NCI-H1930 (cell line): ENCODE measurements at regions not wholly inside any gene's neighbourhood (a gene's known extent, or its start where the extent isn't known, plus 50 kb on each side); places are given as distances from the start of the nearest gene placed in this dataset.

ENCODE experiments used
- DNase-seq, 2 experiments: peaks; one replicate each; lab custom pipeline; 2025; lab: John Stamatoyannopoulos, UW

DNA sequence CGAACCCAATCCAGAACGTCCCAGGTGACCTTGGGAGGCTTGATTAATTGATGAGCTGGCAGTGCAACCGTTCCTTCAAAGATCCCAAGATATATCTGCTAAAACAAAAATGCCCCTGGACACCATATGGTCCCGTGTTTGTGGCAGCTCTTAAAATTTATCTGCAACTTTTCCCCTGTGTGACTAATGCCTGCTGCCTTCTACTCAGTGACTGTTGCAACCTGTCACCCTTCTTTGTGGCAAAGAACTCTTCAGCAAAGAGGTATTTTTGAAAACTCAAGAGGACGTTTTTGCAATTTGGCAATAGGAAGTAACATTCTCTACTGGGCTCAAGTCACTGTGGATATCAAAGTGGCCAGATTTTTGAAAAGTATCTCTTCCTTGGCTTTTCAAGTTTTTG lies 75.8 kb upstream of the SOD3 start:
- no peak for DNase-seq

DNA sequence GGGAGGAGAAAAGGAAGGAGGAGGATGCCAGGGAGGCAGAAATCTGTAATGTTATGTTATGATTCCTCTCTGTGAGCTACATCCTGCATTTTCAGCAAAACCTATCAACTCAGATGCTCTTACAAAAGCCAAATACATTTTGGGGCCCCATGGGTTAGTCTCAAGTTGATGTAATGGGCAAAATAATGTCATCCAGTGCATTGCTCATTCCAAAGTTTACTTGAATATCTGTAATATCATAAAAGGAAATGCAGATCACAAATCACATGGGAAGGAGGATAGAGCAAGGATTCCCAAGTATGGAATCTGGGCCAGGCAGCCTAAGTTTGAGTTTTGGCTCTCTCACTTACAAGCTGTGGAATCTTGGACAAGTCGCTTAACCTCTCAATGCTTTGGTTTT lies 74.9 kb upstream of the SOD3 start:
- no peak for DNase-seq

DNA sequence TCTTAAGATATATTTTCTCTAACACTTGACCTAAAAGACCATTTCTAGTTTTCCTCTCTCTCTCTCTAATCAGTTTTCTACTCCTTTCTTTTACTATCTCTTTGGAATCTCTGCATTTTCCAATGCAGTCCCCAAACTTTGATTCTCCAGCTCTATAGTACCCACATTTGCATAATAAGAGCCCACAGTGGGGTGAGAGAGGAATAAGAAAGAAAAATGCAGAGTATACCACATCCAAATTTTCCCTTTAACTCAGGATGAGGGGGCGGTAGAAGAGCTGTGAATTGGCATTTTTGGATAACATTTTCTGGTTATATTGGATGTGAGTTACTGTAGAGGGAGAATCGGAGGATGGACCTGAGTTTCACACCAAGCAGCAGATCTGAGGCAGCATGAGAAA lies 74.4 kb upstream of the SOD3 start:
- no peak for DNase-seq

DNA sequence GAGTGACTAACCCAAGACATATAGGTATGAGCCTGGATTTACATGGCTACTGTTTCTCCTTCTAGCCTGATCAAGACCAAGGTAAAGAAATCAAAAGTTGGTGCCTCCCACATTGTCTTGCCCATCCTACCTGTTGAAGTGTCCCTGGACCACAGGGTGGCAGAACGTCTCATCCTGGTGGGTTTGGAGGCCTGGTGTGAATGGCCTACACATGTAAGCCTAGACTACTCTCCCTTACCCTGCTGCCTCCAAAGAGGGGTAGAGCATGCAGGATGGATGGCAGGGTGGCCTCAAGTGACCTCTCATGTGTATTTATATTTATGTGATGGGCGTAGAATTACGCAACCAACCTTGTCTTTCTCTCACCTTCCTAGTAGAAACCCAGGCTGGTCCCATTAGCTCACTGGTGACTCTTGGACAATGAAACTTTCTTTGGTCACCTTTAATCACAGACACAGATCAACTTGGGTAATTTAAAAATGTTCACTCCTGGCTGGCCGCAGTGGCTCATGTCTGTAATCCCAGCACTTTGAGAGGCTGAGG lies 73.3 kb upstream of the SOD3 start:
- no peak for DNase-seq

DNA sequence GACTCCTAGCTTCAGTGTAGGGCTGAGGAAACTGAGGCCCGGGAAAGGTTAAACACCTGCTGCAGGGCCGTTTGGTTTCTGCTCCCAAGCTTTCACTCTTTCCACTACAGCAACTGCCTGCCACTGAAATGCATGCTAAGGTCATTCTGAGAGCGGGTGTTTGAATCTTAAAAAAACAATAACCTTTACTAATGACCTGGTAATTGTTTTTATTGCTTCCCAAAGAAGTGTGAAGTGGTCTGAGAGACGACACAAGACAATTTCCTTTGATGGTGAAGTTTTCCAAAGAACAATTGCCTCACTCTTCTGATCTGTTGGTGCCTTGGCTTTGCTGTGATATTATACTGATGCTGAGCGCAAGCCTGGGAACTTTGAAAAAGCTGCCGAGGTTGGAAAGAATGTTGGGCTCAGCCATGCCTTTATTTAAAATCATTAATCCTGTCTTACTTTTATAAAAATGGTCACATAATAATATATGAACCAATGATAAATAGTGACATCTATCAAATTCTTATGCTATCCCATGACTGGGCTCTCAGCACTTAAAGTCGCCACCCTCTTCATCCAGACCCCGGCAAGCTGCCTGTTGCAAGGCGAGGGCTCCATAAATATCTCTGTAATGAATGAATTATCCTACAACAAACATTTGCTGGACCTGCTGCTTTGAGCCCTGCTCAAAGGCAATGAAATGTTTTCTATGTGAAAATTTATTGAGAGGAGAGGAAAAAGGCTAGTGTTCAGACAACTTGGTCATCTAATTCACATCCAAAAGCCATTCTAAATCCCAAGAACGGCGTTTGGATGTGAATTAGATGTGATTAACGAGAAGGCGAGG lies 67.8 kb upstream of the SOD3 start:
- no peak for DNase-seq

DNA sequence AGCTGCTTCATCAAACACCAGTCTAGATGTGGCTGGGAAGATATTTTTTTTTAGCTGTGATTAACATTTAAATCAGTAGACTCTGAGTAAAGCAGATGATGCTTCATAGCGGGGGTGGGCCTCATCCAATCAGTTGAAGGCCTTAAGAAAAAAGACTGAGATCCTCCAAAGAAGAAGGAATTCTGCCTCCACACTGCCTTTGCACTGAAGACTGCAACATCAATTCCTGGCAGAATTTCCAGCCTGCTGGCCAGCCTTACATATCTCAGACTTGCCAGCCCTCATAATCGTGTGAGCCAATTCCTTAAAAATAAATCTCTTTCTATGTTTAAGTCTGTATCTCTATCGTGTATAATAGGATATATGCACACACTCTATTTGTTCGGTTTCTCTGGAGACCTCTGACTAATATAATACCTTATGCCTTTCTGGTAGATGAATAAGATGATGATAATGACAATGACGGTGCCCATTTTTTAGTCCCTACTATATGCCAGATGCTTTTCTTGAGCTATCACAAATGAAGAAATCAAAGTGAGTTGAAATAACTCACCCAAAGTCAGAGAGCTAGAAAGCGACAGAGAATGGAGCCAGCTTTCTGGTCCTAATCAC lies 66.1 kb upstream of the SOD3 start:
- no peak for DNase-seq

DNA sequence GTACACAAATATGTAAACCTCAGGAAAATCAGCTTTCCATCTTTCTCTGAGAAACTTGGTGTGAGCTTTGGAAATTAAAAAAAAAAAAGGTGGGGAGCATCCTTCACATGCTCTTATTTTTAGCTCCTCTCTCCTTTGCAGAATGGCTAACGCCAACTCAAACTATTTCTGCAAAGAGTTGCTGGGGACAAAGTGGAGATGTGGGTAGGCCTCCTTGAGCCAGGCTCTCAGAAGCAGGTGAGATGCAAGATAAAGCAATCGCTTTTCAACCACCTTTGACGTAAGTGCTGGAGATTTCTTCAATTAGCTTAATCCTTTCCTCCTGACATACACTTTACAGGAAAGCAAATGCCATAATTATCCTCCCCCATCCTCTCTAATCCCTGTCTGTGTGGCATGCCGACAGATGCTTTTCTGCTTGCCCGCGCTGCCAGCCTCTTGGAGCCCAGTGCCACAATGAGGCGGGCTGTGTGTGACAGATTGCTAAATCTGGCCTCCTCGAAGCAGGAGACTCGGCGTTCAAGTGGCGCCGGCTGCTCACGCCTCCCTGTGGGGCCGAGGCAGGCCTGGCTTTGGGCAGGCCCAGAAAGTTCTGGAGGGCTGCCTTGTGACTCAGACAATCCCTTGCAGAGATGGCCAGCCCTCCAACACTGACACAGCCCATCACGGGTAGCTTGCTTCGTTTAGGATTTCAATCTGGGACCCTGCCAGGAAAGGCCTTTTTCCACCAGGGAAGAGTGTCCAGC lies 64.9 kb upstream of the SOD3 start:
- DNase-seq, result no peak

DNA sequence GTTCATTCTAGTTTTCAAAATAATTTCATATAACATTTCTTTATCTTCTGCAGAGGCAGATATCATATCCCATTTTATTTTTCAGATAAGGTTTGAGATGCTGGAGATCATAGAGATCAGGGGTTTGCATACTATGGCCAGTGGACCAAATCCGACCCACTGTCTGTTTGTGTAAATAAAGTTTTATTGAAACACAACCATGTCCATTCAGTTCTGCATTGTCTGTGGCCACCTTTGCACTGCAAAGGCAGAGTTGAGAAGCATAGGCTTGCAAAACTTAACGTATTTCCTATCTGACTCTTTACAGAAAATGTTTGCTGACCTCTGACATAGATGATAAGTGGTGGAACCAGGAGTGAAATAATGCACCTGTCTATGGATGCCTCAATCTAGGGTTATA lies 63.9 kb upstream of the SOD3 start:
- DNase-seq, result no peak

DNA sequence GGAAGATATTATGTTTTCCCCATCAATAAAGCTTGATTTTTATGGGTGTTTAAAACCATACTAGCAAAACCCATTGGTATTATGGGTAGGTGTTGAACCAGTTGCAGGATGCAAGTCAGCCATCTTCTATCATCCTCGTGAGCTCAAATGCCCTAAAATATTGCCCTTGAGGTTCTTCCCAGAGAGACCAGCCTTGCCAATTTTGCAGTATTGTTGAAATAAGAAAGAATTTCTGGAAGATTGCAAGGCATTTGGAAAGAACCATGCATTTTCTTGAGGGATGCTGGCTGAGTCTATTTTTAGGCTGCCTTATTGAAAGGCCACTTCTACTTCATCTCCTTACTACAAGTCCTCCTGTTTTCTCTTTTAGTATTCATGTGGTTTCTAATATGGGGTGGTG lies 60.9 kb upstream of the SOD3 start:
- DNase-seq, result no peak

DNA sequence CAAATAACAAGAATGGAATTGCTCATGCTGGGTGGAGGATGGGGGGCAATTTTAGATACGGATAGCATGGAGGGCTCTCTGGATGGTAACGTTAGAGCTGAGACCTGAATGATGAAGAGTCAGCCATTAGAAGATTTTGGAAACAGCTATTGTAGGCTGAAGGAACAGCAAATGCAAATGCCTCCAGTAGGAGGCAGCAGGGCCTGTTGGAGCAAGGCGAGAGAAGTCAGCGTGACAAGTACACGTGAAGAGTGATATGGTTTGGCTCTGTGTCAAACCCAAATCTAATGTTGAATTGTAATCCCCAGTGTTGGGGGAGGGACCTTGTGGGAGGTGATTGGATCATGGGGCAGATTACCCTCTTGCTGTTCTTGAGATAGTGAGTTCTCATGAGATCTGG lies 59.3 kb upstream of the SOD3 start:
- no peak for DNase-seq

DNA sequence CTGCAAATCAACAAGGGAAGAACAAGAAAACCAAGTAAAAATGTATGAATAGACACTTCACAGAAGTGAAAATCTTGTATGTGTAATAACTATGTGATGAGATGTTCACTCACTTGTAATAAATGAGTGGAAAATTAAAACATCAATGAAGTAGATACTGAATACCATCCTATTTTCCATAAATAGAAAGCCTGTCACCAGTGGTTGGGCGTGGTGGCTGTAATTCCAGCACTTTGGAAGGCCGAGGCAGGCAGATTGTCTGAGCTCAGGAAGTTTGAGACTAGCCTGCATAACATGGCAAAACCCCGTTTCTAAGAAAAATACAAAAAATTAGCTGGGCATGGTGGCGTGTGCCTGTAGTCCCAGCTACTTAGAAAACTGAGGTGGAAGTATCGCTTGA lies 53.5 kb upstream of the SOD3 start:
- no peak for DNase-seq

DNA sequence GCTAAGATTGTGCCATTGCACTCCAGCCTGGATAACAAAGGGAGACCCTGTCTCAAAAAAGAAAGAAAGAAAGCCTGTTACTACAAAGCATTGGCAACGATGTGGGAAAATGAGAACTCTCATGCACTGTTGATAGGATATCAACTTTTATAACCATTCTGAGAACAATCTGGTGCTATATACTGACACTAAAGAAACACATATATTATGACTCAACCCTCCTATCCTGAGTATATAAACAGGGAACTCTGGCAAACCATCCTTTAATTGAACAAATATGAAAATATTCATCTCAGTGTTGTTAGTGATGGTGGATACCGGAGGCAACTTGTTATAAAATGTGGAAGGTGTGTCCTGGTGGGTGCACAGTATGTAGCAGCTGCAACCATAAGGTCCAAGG lies 53.0 kb upstream of the SOD3 start:
- no peak for DNase-seq

DNA sequence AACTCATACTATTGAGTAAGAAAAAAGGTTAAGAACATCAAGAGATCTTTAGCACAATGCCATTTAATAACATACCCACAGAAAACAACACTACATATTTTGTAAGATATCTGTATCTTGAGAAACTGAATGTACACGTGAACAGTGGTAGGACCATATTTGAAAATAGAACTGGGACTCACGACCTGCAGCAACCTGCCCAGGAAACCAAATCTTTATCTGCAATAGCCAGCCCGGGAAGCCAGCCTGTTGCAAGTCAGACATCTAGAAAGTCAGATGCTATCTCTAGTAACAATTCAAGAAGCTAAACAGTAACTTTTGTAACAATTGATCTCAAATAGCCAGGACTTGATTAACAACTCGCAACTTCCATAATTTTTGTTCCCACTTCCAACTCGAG lies 52.6 kb upstream of the SOD3 start:
- no peak for DNase-seq

DNA sequence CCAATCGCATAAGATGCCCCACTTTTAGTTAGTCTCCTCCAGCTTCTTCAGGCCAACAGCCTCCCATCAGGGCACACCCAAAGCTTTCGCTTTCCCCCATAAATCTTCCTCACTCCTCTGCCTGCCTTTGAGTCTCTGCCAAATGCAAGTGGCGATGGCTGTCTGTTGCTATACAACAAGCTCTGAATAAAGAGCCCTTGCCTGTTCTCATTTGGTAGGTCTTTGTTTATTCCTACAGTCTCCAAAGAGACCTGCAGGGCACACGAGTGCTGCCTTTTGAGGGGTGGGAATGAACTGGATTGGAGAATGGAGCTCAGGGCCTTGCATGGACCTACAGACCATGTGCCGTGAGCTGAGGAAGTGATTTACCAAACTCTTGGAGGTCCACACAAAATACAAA lies 52.2 kb upstream of the SOD3 start:
- DNase-seq, result no peak

DNA sequence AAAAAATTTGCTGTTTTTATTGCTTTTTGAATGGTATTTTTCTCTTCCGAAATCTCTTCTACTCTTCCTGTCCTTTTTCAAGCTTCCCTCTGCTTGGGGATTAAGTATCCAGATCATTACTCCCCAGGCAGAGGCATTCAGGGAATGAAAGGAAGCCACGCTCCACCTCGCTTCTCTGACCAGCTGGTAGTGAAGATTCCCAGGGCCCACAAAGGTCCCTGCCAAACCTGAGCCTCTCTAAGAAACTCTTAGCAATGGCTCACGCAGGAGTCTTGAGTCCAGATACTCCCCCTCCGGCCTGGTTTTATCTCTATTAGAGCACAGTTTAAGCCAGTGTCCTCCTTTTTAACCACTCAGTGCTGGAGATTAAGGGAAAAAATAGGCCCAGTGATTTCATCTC lies 51.4 kb upstream of the SOD3 start:
- no peak for DNase-seq

DNA sequence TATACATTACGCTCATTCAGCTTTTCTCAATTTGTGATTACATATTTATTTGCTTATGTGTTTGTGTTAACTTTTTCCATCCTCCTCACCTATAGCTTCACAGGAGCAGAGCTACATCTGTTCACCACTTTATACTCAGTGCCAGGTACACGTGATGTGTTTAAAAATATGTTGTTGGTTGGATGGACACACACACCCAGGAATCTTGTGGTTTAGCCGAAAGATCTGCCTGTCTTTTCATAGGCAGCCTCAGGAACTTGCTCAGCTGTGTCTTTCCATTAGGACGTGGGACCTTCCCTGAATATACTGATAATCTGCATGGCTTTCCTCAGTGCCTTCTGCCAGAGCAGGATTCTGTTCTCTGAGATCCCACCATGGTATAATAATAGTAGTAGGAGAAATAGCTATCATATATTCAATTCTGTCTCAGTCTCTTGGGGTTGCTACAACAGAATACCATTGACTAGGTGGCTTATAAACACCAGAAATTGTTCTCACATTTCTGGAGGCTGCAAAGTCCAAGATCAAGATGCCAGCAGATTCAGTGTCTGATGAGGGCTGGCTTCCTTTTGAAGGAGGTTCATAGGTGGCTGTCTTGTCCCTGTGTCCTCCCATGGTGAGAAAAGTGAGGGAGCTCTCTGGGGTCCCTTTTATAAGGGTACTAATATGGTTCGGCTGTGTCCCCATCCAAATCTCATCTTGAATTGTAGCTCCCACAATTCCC lies 50.0 kb upstream of the SOD3 start:
- no peak for DNase-seq
